ENCODE measurements at regions not wholly inside any gene's neighbourhood (a gene's known extent, or its start where the extent isn't known, plus 50 kb on each side); places are given as distances from the start of the nearest gene placed in this dataset.

DNA sequence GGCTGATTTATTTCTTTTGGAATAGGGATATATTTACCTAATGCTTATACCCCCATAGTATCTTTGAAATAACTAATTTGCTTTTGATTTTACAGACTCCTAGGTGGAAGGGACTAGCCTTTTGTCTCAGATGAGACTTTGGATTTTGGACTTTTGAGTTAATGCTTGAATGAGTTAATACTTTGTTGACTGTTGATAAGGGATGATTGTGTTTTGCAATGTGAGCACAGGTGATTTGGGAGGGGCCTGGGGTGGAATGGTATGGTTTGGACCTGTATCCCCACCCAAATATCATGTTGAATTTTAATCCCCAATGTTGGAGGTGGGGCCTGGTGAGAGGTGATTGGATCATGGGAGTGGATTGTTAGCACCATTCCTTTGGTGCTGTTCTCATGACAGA is 117.4 kb upstream of the ZC4H2 start:
- TF ChIP-seq POLR2A (IDR thresholded peaks at IDR 0.05) (no peak), EP300 (IDR thresholded peaks at IDR 0.05) (no peak)
- TF ChIP-seq, protein P1, sequence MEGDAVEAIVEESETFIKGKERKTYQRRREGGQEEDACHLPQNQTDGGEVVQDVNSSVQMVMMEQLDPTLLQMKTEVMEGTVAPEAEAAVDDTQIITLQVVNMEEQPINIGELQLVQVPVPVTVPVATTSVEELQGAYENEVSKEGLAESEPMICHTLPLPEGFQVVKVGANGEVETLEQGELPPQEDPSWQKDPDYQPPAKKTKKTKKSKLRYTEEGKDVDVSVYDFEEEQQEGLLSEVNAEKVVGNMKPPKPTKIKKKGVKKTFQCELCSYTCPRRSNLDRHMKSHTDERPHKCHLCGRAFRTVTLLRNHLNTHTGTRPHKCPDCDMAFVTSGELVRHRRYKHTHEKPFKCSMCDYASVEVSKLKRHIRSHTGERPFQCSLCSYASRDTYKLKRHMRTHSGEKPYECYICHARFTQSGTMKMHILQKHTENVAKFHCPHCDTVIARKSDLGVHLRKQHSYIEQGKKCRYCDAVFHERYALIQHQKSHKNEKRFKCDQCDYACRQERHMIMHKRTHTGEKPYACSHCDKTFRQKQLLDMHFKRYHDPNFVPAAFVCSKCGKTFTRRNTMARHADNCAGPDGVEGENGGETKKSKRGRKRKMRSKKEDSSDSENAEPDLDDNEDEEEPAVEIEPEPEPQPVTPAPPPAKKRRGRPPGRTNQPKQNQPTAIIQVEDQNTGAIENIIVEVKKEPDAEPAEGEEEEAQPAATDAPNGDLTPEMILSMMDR (IDR thresholded peaks at IDR 0.05) = no peak

Measured in tibial nerve (tissue), 4 donors.